ENCODE measurements at regions not wholly inside any gene's neighbourhood (a gene's known extent, or its start where the extent isn't known, plus 50 kb on each side); places are given as distances from the start of the nearest gene placed in this dataset.

- TF ChIP-seq POLR2A (IDR thresholded peaks at IDR 0.05; ENCODE audit: extremely low read depth, insufficient read length): no peak
- no peak for TF ChIP-seq CTCF (IDR thresholded peaks at IDR 0.05; ENCODE audit: low read depth, low read length)
- TF ChIP-seq MYC (IDR thresholded peaks at IDR 0.05; ENCODE audit: low read depth, low read length): no peak
- TF ChIP-seq MAX (IDR thresholded peaks at IDR 0.05; ENCODE audit: low read depth, low read length): no peak
Observed at GRCh38 chr6:26156850-26157250, 69.6 kb downstream of the HFE start.
